GM21786 (cell line): ENCODE measurements at regions not wholly inside any gene's neighbourhood (a gene's known extent, or its start where the extent isn't known, plus 50 kb on each side); places are given as distances from the start of the nearest gene placed in this dataset.

Experiments used
- ATAC-seq: cut with Tn5 transposase; IDR thresholded peaks from one replicate; pipeline ENCODE4 v1.9.1; 2021; ENCODE audit not compliant: unreplicated experiment

DNA sequence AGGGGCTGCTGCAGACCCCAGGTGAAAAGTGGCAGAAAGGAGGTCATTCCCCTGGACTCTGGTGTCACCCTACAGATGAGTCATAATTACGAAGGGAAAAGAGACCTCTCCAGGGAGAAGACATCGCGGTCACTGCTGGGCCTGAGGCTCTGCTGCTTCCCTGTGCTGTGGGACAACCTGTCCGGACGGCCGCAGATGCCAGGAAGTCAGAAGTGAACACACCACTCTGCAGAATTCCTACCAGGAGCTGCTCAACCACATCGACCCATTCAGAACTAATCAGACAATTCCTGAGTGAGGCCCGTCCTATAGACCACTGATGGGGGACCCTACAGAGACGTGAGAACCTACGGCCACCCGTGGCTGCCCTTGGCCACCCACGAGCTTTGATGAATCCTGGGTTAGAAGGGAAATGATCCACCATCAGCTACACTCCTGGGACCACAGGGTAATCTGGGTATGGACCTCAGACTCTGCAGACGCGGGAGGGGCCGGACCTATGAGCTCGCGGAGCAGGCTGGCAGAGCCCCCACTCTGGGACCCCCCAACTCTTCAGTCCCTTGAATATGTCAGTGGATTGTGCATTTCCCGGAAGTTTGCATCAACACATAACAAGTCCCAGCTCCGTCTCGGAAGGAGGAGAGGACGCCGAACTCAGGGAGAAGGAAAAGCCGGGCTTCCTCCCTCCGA, 636.7 kb downstream of the BRD1 start:
- ATAC-seq: no peak

DNA sequence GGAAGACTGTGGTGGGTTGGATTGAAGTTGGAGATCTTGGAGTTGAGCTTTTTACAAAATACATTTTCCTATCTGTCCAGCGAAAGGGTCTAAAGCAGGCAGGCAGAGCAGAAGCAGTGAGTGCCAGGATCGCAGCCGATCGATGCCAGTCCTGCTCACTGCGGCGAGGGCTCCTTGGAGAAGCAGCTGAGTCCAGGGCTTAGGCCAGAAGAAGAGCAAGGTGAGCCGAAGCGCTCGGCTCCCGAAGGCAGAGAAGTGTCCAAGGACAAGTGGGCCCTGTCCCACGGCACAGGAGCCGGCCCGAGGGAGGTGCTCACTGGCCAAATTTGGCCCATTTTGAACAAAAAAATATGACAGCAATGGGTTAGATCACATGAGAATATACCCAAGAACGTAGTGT, 637.8 kb downstream of the BRD1 start:
- ATAC-seq: no peak

DNA sequence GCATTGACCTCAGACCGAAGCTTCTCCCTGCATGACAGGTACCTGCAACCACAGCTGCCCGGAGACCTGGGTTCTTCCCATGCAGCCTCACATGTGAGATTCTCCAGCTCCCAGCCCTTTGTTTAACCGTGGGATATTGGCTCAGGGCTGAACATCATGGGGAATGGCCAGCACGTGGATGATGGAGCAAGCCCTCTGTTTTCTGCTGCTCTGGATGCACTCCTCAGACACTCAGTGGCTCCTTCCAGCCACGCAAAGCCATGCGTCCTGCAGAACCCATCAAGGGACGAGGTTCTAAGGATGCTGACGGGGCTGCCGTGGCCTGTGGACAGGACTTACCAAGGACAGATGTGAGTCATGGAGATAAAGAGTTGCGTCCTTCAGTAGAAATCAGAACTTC, 639.1 kb downstream of the BRD1 start:
- ATAC-seq: no peak

DNA sequence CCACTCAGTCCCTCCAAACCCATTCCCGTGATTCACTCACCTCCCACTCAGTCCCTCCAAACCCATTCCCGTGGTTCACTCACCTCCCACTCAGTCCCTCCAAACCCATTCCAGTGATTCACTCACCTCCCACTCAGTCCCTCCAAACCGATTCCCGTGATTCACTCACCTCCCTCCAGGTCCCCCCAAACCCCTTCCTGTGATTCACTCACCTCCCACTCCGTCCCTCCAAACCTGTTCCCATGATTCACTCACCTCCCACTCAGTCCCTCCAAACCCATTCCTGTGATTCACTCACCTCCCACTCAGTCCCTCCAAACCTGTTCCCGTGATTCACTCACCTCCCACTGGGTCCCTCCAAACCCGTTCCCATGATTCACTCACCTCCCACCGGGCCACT, 639.6 kb downstream of the BRD1 start:
- no peak for ATAC-seq

DNA sequence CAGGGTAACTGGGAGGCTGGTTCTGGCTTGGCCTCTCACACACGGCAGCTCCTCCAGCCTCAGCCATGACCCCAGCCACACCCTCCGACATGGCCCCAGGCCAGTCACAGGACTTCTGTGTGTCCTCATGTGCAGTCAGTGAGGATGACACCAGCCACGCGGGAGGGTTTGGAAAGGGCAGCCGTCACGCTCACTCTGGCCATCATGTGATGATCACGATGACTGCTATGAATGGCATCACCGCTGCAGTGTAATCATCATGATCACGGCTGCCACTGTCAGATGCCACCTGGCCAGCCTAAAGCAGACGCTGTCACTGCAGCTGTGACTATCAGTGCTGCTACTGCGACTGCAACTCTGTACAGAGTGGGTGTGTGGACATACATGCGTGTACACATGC, 640.9 kb downstream of the BRD1 start:
- ATAC-seq: no peak

DNA sequence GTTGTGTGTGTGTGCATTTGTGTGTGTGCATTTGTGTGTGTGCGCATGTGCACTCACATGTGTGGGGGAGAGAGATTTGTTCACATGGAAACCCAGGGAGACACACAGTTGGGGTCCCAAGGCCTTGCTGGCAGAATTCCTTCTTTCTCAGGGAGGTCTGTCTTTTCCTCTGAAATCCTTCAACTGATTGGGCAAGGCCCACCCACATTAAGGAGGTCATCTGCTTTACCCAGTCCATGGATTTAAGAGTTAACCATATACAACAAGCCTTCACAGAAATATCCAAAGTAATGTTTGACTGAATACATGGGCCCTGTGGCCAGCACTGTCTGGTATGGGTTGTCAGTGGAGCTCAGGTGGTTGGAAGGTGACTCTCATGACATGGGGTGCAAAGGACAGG, 641.4 kb downstream of the BRD1 start:
- ATAC-seq: no peak

DNA sequence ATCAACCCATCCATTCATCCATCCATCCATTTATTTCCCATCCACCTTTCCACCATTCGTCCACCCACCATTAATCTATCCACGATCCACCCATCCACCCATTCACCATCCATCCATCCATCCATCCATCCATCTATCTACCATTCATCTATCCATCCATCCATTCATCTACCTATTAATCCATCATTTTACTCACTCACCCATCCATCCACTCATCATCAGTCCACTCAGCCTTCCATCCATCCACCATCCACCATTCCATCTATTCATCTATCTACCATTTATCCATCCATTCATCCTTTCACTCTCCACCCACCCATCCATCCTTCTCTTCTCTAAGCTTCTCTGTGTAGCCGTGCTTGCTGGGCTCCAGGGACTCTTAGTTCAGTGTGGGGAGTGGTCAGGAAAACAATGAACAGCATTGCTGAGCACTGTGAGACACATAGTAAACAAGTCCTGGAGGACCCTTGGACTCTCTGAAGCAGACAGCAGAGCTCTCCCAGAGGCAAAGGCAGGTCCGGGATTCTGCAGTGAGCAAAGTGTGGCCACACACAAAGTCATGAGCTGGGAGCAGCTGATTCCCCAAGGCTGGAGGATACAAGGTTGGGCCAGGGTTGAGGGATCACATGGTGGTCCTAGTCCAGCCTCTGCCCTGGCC, 642.2 kb downstream of the BRD1 start:
- ATAC-seq: no peak

DNA sequence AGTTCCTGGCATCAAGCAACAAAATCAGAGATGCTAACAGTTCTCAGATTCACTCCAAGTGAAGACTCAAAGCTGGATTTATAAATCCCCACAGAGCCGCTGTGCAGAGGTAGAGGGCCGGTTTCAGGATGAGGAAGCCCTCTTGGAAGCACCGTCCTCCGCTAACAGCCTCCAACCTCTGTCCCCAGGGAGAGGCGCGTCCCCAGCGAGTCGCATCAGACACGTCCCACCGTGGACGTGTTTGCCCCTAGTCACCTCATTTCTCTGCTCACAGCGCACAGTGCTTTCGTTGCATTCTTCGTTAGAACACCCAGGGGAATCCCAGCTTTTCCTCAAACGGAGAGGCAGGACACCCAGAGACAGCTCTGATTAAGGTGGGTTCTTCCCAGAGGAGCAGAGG, 642.9 kb downstream of the BRD1 start:
- no peak for ATAC-seq

DNA sequence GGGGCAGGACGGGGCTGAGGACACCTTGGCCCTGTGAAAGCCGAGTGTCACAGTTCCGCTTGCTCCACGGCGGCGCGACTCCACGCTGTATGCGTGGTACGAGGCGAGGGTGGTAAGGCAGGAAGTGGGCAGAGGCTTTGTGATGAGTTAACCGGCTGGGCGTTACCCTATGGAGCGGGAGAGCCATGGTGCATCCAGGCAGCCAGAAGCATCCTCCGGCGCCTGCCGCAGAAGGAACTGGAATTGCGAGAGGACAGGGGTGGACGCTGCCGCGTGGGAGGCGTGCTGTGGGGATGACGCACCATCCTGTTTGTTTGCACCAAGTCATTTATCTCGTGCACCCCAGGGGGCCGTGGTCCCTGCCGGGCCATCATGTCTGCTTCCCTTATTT, 643.9 kb downstream of the BRD1 start:
- no peak for ATAC-seq

DNA sequence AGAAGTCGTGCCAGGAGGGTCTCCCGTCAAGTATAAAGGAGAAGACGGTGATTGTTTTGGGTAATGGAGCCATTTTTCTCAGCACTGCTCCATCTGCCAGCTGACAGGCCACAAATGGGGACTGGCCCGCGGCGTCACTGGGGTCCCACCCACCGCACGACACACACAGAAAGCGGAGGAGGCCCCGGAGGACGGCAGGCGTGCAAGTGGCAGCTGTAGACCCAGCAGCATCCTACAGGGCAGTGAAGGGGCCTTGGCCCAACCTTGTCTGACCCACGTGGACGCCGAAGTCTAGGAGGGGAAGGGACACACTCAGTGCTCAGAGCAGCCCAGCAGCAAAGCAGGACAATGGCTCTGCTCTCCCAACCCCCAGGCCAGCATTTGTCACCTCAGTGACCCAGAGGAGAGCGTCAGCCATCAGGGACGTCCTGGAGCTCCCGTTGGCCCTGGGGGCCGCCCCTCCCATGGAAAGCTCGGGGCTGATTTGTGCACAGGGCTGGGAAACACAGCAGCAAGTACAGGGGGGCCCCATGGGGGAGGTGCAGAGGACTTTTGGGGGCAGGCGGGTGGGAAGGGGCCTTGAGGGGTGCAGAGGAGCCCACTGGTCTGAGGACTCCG, 644.4 kb downstream of the BRD1 start:
- ATAC-seq: no peak

DNA sequence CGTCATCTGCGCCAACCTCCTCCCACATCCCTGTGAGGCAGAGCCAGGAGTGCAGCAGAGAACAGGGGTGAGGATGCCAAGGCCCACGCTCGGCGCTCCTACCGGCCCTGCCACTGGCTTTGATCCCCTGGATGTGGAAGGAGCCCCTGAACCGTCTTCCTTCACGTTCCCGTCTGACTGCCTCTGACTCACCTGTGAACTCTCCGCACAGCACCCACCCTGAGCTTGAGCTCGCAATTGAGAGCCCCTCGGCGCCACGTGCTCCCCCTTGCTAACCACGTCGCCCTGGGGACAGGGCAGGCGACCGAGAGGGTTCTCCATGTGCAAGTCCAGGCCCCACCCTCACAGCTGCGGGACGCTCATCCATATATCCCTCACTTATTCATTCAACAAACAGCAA, 645.3 kb downstream of the BRD1 start:
- no peak for ATAC-seq

DNA sequence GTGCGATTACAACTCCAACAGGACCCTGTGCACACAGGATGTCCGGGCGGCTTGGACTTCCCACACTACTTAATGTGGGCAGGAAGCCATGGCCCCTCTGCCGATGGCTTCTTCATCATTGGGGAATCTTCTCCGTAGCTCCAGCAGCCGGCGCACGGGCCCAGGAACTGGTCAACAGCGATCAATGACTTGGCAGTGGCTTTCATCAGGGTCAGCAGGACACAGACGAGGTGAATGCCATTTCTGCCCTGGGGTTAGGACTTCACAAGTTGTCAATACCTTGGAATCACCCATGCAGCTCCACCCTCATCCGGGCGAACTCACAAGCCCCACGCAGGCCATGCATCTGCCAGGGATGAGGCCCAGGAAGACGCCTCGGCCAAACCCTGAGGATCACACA, 645.7 kb downstream of the BRD1 start:
- no peak for ATAC-seq

DNA sequence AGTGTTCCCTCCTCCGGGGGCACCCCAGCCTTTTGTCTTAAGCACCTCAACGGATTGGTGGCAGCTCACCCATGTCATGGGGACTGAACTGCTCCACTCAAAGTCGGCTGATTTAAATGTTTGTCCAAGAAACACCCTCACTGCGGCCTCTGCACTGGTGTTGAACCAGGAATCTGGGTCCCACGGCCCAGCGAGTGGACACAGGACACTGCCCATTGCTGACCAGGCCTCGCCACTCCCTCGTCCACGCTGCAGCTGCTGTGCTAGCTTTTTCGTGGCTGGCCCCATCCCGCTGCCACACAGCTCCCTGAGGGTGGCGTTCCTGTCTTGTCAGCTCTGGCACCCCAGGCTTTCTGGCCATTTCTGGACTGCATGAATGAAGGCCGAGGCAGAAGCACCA, 646.2 kb downstream of the BRD1 start:
- no peak for ATAC-seq

DNA sequence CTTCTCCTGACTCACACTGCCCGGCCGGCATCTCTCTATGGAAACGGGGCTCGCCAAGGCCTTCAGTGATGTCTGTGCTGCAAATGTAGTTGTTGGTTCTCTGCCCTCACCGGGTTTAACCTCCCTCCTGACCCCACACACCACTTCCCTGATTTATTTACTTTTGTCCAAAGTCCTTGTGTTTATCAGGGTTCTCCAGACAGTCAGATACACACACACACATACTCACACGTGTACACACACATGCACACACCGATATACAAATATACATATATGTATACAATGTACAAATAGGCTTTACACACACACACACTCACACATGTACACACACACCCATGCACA, 647.0 kb downstream of the BRD1 start:
- no peak for ATAC-seq

DNA sequence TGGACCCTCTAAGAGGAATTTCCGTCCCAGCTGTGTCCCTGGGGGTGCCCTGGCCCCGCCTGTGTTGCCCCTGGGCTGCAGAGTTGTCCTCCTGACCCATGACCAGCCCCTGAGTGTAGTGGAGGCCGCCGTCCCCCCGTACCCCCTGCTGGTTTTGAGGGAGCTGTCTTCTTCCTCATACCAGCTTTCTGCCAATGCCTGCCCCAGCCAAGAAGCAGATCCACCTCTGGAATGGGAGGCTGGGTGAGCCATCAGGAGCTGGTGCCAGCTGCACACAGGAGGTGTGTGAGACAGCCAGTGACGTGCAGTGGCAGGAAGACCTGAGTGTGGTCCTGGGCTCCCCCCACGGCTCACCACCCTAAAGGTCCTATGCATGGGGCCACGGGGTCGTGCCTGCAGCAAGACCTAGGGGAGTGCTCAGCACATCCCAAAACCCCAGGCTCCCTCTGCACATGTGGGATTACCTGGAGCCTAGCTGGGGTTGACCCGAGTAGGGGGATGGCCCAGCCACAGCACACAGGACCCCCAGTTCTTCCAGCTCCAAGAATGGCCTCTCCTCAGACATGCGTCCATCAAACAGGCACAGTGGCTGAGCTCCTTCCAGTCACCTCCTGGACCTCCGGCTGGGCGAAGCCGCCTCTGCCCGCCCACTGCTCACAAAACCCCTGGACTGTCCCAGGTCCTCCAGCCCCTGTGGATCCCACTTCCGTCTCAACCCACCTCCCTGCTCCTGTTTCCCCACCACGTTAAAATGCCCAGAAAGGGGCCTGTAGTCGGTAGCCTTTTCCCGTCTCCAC, 647.6 kb downstream of the BRD1 start:
- ATAC-seq: no peak

DNA sequence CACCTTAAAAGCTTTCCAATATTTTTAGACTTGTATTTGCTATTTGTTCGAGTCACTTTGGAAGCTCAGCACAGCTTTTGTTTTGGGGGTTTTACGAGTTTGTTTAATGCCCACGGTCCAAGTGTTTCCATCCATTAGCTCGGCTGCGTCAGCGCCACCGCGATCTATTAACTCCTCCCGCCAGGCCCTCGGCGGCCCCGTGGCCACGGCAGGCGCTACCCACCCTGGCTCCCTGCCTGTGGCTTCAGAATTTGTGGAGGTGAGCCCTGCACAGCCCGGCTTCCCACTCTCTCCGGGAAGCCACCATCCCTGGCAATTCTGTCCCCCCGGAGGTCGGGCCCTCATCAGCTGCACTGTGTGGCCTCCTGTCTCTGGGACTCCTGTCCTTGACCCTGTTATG, 648.5 kb downstream of the BRD1 start:
- ATAC-seq: no peak

DNA sequence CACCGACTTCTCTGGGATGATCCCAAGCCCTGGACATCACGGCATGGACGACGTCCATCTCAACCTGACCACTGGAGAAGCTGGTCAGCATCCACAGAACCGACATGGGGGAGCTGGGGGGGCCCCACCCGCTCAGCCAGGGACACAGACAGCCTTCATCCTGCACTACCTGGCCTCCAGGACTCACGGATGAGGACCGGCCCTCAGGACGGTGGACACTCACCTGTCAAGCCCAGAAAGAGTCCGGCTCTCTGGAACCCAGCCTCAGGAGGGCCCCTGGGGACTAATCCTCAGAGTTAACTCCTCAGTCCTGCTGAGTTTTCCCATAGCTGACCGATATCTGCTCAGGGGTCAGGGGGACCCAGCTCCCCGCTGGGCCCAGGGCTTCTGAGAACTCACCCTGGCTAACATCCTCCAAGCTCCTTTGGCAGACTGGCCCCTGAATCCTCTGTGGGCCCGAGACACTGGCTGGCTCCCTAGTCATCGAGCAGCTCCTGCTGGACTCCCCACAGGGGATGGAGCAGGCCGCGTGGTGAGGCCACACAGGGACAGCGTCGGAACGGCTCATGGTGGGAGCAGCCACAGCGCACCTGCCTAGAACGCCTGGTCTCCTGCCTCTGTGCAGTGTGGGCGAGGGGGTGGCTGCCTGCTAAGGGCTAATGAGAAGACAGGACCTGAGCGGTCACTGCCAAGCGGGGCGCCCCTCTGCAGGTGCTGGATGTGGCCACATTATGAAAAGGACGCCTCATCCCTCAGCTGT, 649.2 kb downstream of the BRD1 start:
- ATAC-seq: no peak

DNA sequence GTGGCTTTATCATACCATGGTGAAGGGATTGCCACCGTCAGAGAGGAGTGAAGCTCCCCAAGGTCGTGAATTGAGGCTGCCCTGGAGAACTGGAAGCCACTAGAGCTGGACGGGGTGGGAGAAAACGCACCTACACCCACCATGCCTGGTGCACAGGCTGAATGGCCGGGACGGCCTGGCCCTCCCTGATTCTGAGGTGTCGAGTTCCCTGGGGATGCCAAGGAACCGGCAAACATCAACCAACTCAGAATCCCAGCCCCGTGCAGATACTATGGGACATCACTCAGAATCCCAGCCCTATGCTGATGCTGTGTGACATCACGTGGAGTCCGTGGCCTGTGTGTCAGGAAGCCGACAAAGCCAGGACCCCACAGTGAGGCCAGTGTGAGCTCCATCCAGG, 650.0 kb downstream of the BRD1 start:
- ATAC-seq: no peak

DNA sequence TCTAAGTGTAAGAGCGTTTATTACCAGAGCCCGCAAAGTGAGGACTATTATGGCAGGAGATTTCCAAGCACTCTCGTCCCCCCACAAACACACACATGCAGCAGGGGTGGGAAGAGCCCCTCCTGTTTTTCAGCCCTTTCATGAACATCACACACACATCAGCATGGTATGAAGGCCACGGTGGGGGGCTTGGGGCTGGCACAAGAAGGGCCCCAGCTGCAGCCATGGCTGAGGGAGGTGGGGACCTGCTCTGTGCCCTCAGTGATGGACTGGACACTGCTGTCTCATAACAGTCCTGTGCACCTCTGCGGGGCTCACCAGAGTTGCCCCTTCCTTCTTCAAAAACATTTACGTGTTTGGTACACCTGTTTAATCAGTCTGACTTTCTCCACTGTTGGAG, 650.7 kb downstream of the BRD1 start:
- ATAC-seq: no peak

DNA sequence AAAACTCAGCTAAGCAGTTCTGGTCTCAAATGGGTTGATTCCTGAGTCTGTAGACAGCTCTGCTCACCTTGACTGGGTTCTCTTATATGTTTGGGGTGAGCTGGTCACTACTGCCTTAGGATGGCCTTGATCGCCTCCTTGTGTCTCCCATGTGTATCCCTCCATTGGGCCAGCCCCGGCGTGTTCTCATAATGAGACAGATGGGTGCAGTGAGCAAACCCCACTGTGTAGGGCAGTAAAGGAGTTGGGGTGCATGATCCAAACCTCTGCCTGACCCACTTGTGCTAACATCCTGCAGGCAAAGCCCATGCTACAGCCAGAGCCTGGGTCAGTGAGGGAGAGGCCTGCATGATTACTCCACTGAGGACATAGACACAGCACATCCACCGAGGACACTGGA, 657.6 kb downstream of the BRD1 start:
- ATAC-seq: no peak

DNA sequence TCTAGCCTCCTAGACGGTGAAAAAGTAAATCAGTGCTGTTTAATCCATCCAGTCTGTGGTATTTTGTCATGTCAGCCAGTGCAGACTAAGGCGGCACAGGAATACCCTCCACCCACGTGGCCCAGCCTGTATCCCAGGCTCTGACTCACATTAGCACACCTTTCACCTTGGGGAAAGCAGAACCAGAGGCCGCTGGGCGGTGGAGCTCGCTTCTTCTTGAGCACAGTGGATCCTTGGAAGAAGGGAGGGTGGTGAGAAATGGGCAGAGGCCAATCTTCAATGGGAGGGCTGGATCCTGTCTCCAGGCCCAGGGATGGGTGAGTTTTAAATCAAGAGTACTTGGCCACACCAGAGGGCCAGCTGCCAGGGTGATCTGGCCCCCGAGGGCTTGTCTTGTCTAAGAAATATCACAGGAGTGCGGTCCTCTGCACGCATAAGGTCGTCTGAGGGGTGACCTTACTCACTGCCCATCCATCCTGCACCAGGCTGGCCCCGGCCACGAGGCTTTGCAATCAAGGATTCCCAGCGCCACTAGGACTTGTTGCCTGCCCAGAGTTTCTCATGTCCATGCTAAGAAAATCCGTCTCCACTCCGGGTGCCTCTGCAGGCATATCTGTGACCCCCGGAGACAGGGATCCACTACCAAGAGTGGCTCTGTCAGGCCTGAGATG, 658.5 kb downstream of the BRD1 start:
- ATAC-seq: no peak
